Fibroblast of skin of left quadriceps (primary cell): ENCODE measurements at regions not wholly inside any gene's neighbourhood (a gene's known extent, or its start where the extent isn't known, plus 50 kb on each side); places are given as distances from the start of the nearest gene placed in this dataset.

Experiments
- DNase-seq, 2 experiments: peaks; one replicate each; pipeline ENCODE4 v3.0.0-alpha.2; 2013; ENCODE audit warnings: low read depth in 2 of 2

GRCh38 chrX:139290310-139290709, 240.2 kb upstream of the F9 start:
- no peak for DNase-seq

- no peak for DNase-seq
Measured at GRCh38 chrX:139287155-139287924, 243.2 kb upstream of the F9 start.

GRCh38 chrX:139286342-139286741, 244.2 kb upstream of the F9 start:
- no peak for DNase-seq

GRCh38 chrX:139267851-139268250, 262.7 kb upstream of the F9 start:
- DNase-seq = no peak

GRCh38 chrX:139246295-139246694, 284.2 kb upstream of the F9 start:
- no peak for DNase-seq

GRCh38 chrX:139237141-139237540, 293.4 kb upstream of the F9 start:
- DNase-seq = no peak

- no peak for DNase-seq
Measured at GRCh38 chrX:139234898-139235297, 295.6 kb upstream of the F9 start.

GRCh38 chrX:139224953-139225665, 305.4 kb upstream of the F9 start:
- DNase-seq = no peak

- DNase-seq = no peak
Measured at GRCh38 chrX:139222511-139223200, 307.9 kb upstream of the F9 start.

- DNase-seq = no peak
Measured at GRCh38 chrX:139213241-139213709, 317.3 kb upstream of the F9 start.

GRCh38 chrX:139211568-139212182, 318.9 kb upstream of the F9 start:
- no peak for DNase-seq

GRCh38 chrX:139209342-139209741, 321.2 kb upstream of the F9 start:
- DNase-seq = no peak

GRCh38 chrX:139207655-139208054, 322.9 kb upstream of the F9 start:
- DNase-seq = no peak

- DNase-seq = no peak
Measured at GRCh38 chrX:139206914-139207313, 323.6 kb upstream of the F9 start.

- DNase-seq = no peak
Measured at GRCh38 chrX:139204898-139205667, 325.5 kb upstream of the F9 start.

- DNase-seq = no peak
Measured at GRCh38 chrX:139204571-139204897, 326.0 kb upstream of the F9 start.

- DNase-seq = no peak
Measured at GRCh38 chrX:139203651-139204570, 326.6 kb upstream of the F9 start.

GRCh38 chrX:139202742-139203420, 327.7 kb upstream of the F9 start:
- DNase-seq = no peak

GRCh38 chrX:139201924-139202323, 328.6 kb upstream of the F9 start:
- DNase-seq = no peak

GRCh38 chrX:139200793-139201192, 329.7 kb upstream of the F9 start:
- no peak for DNase-seq
